RPMI7951 (cell line): ENCODE measurements at regions not wholly inside any gene's neighbourhood (a gene's known extent, or its start where the extent isn't known, plus 50 kb on each side); places are given as distances from the start of the nearest gene placed in this dataset.

Experiments used
- DNase-seq: peaks from one replicate; pipeline ENCODE4 v3.0.0-alpha.2; 2012; ENCODE audit warnings: low read depth

- no peak for DNase-seq
These were observed 428.7 kb downstream of the AEBP2 start for GRCh38 chr12:19867970-19868369.

DNA sequence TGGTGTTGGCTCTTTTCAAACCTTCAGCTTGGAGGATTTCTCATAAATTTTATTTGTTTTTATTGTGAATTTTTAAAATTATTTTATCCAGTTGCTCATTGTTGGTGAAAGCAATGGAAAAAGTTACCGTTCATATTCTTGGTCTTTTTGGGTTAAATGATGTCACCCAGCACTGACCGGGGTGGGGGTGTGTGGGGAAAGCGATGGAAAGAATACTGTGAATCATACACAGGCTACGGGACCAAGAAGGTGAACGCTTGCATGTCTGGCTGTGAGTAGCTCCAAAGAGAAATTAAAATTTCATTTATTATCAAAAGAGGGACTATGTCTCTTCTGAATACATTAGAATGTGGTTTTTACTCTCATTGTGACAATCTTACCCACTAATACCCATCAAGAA lies 430.1 kb downstream of the AEBP2 start:
- no peak for DNase-seq

DNA sequence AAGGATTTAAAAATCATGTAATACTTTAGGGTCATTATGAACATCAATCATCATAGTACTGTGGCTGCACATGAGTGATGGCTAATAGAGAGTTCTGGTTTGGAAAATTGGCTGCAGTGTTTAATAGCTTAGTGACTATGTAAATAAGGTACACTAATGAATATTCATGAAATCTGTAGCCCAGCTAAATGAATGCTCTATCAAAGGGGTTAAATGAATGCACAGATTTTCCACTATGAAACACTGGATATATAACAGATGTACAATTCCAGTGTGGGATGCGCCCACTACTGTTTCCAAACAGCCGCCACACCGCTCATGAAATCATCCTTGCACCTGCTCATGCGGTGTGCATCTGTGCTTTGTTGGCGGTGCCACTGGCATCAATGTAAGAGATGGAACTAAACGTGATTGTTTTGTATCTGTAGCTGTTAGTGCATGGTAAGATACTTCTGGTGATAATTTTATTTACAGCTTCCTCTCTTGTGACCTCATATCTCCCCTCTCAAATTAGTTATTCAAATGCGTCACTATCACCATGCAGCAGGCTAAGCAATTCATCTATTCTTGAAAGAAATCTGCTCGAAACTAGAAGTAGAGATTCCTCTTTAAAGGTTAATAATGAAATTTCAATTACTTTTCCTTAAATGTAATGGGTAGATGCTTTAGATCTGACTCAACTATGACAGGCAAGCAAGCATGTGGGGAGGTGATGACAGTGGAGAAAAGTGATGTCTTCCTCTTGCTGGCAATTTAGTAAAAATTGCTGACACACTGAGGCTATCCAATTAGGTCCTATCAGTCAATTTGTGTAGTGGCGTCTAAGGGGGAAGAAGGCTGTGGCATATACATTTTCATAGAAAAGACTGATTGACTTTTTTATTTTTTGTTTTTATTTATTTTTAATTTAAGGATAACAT lies 433.6 kb downstream of the AEBP2 start:
- no peak for DNase-seq

DNA sequence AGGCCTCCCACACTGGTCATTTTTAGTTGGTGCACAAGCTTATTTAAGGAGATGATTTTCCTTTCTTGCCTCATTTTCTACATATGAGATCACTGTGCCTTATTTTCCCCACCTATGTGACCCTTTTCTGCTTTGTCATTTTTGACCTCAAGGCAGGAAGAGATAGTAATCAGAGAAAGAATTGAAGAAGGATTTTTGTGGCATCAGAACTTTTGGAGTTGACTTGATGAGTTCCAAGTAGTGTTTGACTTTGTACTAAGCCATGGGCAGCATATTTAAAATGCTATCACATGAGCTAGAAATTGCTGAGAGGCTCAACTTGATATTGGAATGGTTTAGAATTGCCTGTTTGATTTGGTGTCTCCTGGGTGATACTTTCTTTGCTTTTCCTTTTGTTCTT lies 440.8 kb downstream of the AEBP2 start:
- DNase-seq = no peak

GRCh38 chr12:19880721-19881120 lies 441.4 kb downstream of the AEBP2 start:
- no peak for DNase-seq

DNA sequence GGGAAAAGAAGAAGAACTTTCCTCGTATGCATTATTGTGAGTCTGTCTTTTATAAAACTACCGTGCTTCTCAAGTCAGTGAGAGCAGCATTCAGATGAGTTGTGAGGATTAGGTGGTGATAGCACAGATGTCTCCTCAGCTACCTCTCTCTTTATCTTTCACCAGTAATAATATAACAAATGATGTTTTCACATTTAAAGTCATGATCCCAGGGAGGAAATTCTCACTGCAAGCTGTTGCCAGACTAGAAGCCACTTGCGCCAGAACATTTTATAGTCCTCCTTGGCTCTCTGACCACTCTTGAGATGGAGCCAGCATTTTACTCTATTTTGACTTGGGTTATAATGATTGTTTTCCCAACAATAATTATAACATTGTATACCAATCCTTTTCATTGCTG lies 443.1 kb downstream of the AEBP2 start:
- no peak for DNase-seq

DNA sequence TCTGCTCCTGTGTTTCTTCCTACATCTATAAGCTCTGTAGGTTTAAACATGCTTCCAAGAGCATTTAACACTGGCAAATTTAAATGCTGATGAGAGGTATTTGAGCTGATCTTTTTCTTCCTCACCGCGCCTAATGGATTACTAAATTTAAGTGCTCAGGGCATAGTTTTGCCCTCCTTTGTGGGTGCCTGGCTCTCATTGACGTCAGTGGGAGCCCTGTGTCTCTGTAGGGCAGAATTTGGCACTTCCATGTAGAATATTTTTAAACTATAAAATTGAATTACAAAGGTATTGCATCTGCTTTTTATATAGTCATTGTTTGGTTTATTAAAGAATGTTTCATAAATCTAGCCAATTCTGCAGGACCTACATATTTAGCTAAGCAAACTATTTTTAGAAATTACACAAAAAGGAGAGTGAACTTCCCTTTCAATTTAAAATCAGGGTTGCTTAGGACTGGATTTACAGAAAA lies 444.8 kb downstream of the AEBP2 start:
- DNase-seq = no peak

DNA sequence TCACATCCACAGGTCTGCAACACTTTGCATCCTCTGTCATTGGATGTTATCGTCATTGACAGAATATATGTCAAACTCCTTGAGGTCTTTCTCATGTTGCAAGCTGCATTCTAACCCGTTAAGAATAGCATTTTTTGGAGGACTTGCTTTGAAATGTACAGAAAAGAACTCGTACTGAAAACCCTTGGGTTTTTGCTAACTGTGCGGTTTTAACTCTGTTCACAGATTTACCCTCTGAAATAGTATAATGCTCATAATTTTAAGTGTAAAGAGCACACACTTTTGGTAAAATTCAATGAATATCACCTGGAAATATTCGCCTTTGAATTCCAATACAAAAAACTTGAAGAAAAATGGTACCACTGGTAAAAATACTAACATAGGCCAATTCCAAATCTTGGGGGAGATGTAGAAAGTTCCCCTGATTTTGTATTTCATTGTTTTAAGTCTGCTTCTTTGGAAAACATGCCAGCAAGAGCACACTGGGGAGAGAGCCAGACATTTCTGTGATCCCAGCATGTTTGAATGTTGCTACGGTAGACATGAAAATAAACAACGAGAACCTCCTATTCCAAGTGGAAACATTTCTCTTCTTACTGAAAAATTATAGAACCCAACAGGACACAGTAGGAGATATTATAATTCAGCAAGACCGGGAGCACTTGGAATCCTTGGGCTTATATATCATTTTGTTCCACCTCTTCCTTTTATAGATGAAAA lies 446.0 kb downstream of the AEBP2 start:
- DNase-seq = no peak

DNA sequence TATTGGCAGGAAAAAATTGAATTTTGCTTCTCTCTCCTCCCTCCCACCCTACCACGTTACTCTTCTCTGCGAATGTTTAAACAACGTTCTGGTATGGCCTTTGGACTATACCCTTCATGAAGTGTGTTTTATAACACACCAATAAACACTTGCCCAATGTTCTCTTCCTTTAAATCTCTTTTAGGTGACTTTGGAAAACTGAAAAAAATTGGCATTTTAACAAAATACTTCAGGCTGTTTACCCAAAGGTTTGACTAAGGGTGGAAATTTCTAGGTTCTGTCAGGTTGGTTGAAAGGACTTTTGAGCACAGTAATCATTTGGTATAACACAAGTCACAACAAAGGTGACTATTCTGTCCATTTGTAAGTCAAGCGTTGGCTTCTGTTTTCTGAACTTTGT lies 446.8 kb downstream of the AEBP2 start:
- no peak for DNase-seq

DNA sequence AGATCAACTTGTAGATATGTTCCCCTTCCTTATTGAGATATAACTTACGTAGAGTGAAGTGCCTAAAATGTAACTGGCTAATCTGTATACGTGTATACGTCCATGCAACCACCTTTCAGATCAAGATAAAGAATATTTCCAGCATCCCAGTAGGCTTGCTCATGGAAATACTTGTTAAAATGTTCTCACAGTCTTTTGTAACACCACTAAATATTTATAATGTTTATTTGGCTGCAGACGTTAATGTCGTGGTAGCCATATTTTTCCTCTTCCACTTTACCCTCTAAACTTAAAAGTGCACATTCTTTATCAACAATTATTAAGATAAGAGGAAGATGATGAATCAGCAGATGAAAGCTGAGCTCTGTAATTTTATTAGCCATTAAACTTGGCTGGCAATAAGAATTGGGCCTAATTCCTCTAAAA lies 447.4 kb downstream of the AEBP2 start:
- no peak for DNase-seq

- DNase-seq = no peak
These were observed 450.7 kb downstream of the AEBP2 start for GRCh38 chr12:19890024-19890423.

DNA sequence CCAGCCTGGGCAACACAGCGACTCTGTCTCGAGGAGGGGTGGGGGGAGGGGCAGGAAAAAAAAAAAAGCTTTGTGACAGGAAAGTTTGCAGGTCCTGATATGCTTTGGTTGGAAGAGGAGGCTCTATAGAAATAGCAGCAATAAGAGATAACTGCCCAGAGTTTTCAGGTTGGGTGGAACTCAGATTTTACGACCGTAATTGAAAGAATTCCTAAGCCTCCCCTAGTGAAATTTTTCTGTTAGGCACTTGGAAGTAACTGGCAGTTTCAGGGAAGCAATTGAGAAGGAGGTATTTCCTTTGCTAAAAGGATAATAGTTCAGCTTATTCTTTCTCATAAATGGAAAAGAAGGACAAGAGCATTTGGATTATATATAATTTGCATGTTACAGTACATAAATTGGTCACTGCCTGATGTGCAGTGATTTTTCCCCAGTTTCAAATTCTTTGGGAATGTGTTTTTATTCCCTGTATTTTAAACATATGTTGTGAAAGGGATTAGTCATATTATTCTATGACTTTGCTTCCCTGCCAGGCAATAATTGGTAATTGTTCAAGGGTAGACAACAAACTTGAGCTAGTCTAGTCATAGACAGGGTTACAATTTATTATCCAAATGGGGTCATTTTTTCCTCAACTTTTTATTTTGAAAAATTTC lies 452.8 kb downstream of the AEBP2 start:
- no peak for DNase-seq

DNA sequence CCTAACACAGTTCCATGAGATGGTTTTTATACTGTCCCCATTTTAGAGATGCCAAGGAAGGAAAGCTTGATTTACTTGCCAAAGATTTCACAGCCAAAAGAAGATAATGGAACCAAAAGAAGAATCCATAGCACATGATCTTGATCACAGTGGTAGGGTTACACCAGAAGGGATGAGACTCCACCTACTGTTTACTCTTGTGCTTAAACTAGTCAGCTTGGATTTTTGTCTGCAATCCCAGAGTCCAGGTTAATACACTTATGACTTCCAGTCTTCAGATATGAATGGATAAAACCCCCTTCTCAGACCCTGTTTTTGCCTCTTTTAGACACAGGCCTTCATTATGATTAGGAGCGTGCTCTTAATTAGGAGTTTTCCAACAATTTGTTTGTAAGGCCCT lies 454.2 kb downstream of the AEBP2 start:
- DNase-seq = peak; percentile 49

GRCh38 chr12:19894050-19894449 lies 454.8 kb downstream of the AEBP2 start:
- DNase-seq = peak; percentile 22

- DNase-seq = peak; percentile 29
These were observed 455.5 kb downstream of the AEBP2 start for GRCh38 chr12:19894803-19895202.

GRCh38 chr12:19895246-19896020 lies 456.1 kb downstream of the AEBP2 start:
- DNase-seq = no peak

GRCh38 chr12:19896041-19896440 lies 456.7 kb downstream of the AEBP2 start:
- DNase-seq = no peak

- DNase-seq = no peak
These were observed 457.2 kb downstream of the AEBP2 start for GRCh38 chr12:19896534-19896933.

GRCh38 chr12:19897900-19898408 lies 458.7 kb downstream of the AEBP2 start:
- DNase-seq = no peak

- no peak for DNase-seq
These were observed 462.5 kb downstream of the AEBP2 start for GRCh38 chr12:19901841-19902240.

DNA sequence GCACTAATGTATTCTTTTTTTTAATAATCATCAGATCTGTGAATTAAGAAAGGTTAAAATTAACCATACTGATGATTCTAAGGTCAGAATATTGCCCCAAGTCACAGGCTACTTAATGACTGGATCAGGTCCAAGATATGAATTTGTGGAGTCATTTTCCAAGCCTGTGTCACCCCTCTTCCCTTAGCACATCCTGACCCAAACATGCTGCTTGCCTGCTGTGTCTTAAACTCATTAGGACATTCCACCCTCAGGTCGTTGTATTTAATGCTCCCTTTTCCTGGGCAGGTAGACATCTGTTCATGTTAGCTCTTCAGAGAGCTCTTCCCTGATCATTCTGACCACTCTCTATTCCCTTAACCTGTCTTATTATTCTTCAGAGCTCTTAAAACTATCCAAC lies 463.5 kb upstream of the PDE3A start:
- DNase-seq = no peak
